HepG2 (cell line): ENCODE measurements at regions not wholly inside any gene's neighbourhood (a gene's known extent, or its start where the extent isn't known, plus 50 kb on each side); places are given as distances from the start of the nearest gene placed in this dataset.
"Not testable (repeated sequence)": the region's sequence is repeated elsewhere in the genome, so short reads cannot be mapped to it uniquely, and the experiment has no call there.

Experiments
- ATAC-seq: fragments of 200-7000 bp; cut with Tn5 transposase; 3 replicates; pipeline ENCODE4 v1.9.1; 2020; ENCODE audit warnings: mild to moderate bottlenecking, moderate library complexity
- BruUV-seq: library from RNA; stranded (reverse); fragments of 400-500 nt; replicated peaks from 2 replicates; lab custom pipeline; 2021; lab: Mats Ljungman, UMichigan
- CTCF ChIA-PET: fragments of 300-600 bp; formaldehyde crosslinking; extraction: SDS; loops from one replicate; lab custom pipeline; 2021; ENCODE audit warnings: low total read pairs, inconsistent platforms, low intra/inter-chr PET ratio; lab: Yijun Ruan, JAX
- POLR2A ChIA-PET: fragments of 350-600 bp; sonication (Branson Sonifier 250); formaldehyde crosslinking; loops from one replicate; lab custom pipeline; 2020; ENCODE audit warnings: antibody characterized with exemption, inconsistent platforms; lab: Yijun Ruan, JAX
- DNase-seq: peaks from one replicate; pipeline ENCODE4 v3.0.0-alpha.2; 2015; ENCODE audit warnings: low spot score
- FAIRE-seq: peaks from 3 replicates; lab custom pipeline; 2011; peaks lifted over from hg19 to GRCh38; lab: Jason Lieb, UNC
- H2AFZ ChIP-seq: one replicate; pipeline ENCODE4 v1.6.1; 2011; ENCODE audit warnings: low read length, inconsistent platforms
- H3K27ac ChIP-seq: fragments of 300-600 bp; 3 replicates; pipeline ENCODE4 v1.8.0; 2011; ENCODE audit warnings: mixed run types, mild to moderate bottlenecking, mixed read lengths, low read length, inconsistent platforms; ENCODE audit not compliant: insufficient read depth; ENCODE audit errors: extremely low read length
- H3K27me3 ChIP-seq, 2 experiments: fragments of 200-600 bp in 1 of 2; 2 replicates in 1 of 2; 3 replicates in 1 of 2; pipeline versions ENCODE4 v1.6.0 to v1.8.0; 2011; ENCODE audit warnings: low read length in 2 of 2, mild to moderate bottlenecking in 2 of 2, moderate library complexity in 2 of 2, inconsistent platforms in 1 of 2; ENCODE audit not compliant: insufficient read depth in 2 of 2, control insufficient read depth in 1 of 2
- H3K36me3 ChIP-seq, 2 experiments: fragments of 200-600 bp in 1 of 2; replicated peaks in 1 of 2; 2 replicates in 1 of 2; 3 replicates in 1 of 2; pipeline versions ENCODE4 v1.5.1 to v1.8.0; 2011; ENCODE audit warnings: low read length in 2 of 2, inconsistent platforms in 1 of 2; ENCODE audit not compliant: insufficient read depth in 2 of 2, control insufficient read depth in 1 of 2
- H3K4me1 ChIP-seq: 2 replicates; pipeline ENCODE4 v1.5.1; 2012; ENCODE audit warnings: low read length, inconsistent platforms; ENCODE audit not compliant: insufficient read depth
- H3K4me2 ChIP-seq: 2 replicates; pipeline ENCODE4 v1.6.0; 2011; ENCODE audit warnings: low read depth, low read length, inconsistent platforms
- H3K4me3 ChIP-seq, 3 experiments: fragments of 200-600 bp in 1 of 3; sonication (generic), shearing (Covaris generic) in 1 of 3; replicated peaks in 1 of 3; 2 replicates each; pipeline ENCODE4 v1.5.1; 2011 to 2016; ENCODE audit warnings: low read length in 3 of 3, inconsistent platforms in 2 of 3, low read depth in 2 of 3, mild to moderate bottlenecking in 2 of 3, control low read depth in 1 of 3, mixed read lengths in 1 of 3; ENCODE audit not compliant: insufficient read depth in 1 of 3
- H3K79me2 ChIP-seq: one replicate; pipeline ENCODE4 v1.6.1; 2011; ENCODE audit warnings: low read length, inconsistent platforms; ENCODE audit not compliant: insufficient read depth
- H3K9ac ChIP-seq: 2 replicates; pipeline ENCODE4 v1.6.0; 2011; ENCODE audit warnings: mild to moderate bottlenecking, low read depth, low read length, inconsistent platforms; ENCODE audit not compliant: insufficient read depth
- H3K9me3 ChIP-seq: 2 replicates; pipeline ENCODE4 v1.5.1; 2012; ENCODE audit warnings: mild to moderate bottlenecking, low read length
- H4K20me1 ChIP-seq: 2 replicates; pipeline ENCODE4 v1.6.0; 2011; ENCODE audit warnings: inconsistent platforms, mild to moderate bottlenecking, low read length, moderate library complexity; ENCODE audit not compliant: insufficient read depth
- SNAPC2 ChIP-seq: sonication (generic); formaldehyde crosslinking; IDR thresholded peaks from 2 replicates; pipeline ENCODE4 v1.8.1; 2022; ENCODE audit warnings: mild to moderate bottlenecking, missing genetic modification reagents
- XRCC5 ChIP-seq: fragments of 200-400 bp; formaldehyde crosslinking; optimal IDR thresholded peaks from 2 replicates; pipeline ENCODE3; 2017; ENCODE audit warnings: mild to moderate bottlenecking, low read length
- ZFP36L2 ChIP-seq: sonication (generic); formaldehyde crosslinking; IDR thresholded peaks from 2 replicates; pipeline ENCODE4 v1.4.0; 2020; ENCODE audit warnings: missing genetic modification reagents
- ZNF34 ChIP-seq: sonication (generic); formaldehyde crosslinking; IDR thresholded peaks from 2 replicates; pipeline ENCODE4 v1.4.0; 2020; ENCODE audit warnings: mild to moderate bottlenecking, missing genetic modification reagents, borderline replicate concordance
- ZNF724P ChIP-seq: sonication (generic); formaldehyde crosslinking; IDR thresholded peaks from 2 replicates; pipeline ENCODE4 v1.8.0; 2022; ENCODE audit warnings: missing genetic modification reagents, borderline replicate concordance
- WGBS: methylation state at CpG from one replicate; pipeline ENCODE4 v1.1.6; 2017; ENCODE audit warnings: low lambda C conversion rate; 5-methylcytosine and 5-hydroxymethylcytosine counted together
- in situ Hi-C: cut with HindIII; loops from 2 replicates; pipeline ENCODE4 v1.10.0; 2017; ENCODE audit warnings: low pct_unique_long_range_greater_than_20kb; ENCODE audit not compliant: extremely low pct_ligation_motif_present
- intact Hi-C: fragments of 100-400 bp; cut with micrococcal nuclease; formaldehyde crosslinking; loops from one replicate; pipeline ENCODE4 v1.10.0; 2022; ENCODE audit not compliant: unreplicated experiment
- TF ChIP-seq, protein P1 (sequence below): sonication (generic); formaldehyde crosslinking; IDR thresholded peaks from 2 replicates; pipeline ENCODE4 v1.4.0; 2020; ENCODE audit warnings: missing genetic modification reagents
- TF ChIP-seq, protein P2 (sequence below): sonication (generic); formaldehyde crosslinking; IDR thresholded peaks from 2 replicates; pipeline ENCODE4 v1.4.0; 2020; ENCODE audit warnings: missing genetic modification reagents, low read depth, mild to moderate bottlenecking, borderline replicate concordance

DNA sequence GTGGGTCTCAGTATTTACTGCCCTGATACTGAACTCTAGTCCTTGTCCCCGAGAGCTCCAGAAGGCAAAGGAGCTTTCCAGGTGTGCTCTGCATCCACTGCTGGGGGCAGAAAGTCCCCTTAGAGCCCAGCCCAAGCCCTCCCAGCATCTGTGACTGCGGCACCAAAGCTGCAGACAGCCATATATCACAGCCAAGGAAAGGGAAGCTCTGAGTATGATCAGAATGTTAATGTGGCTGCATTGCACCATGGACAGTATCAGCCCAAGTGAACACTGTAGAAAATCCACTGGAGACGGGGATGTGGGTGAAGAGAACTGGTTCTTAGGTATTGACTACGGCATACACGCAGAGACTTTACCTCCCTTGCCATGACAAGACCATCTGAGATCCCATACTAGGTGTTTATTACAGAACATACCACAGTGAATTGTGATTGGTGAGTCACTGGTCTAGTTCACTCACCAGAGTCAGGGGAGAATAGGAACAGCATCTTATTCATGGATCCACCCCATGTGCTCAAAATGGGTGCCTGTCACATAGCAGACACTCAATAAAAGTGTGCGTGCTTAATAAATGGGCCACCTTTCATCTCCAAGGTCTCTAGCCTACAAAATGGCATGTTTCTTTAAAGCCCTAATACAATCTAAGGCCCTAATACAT is 170.3 kb downstream of the HHIPL2 start (continued):
- no peak for TF ChIP-seq SNAPC2
- TF ChIP-seq ZFP36L2 (CRISPR knock-in tag): no peak
- no peak for TF ChIP-seq ZNF34
- no peak for TF ChIP-seq ZNF724P (CRISPR knock-in tag)
- TF ChIP-seq XRCC5: no peak
- TF ChIP-seq, protein P1, sequence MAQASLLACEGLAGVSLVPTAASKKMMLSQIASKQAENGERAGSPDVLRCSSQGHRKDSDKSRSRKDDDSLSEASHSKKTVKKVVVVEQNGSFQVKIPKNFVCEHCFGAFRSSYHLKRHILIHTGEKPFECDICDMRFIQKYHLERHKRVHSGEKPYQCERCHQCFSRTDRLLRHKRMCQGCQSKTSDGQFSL (CRISPR knock-in tag): no peak
- TF ChIP-seq, protein P2, sequence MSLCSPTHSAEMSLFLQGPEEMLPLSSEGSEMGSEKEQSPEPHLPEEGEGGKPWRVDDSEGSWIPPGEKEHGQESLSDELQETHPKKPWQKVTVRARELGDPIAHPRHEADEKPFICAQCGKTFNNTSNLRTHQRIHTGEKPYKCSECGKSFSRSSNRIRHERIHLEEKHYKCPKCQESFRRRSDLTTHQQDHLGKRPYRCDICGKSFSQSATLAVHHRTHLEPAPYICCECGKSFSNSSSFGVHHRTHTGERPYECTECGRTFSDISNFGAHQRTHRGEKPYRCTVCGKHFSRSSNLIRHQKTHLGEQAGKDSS (CRISPR knock-in tag): no peak

DNA sequence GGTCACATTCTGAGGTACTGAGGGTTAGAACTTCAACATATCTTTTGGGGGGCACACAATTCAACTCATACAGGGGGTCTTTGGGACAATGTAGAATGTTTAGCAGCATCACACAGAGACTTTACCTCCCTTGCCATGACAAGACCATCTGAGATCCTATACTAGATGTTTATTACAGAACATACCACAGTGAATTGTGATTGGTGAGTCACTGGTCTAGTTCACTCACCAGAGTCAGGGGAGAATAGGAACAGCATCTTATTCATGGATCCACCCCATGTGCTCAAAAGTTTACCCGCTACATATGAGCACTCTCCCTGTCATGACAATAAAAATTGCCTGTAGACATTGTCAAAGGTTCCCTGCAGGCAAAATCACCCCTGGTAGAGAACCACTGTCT is 171.1 kb downstream of the HHIPL2 start:
- ATAC-seq, H3K4me3 ChIP-seq, H3K27me3 ChIP-seq, BruUV-seq, H4K20me1 ChIP-seq, DNase-seq, intact Hi-C loops, H3K36me3 ChIP-seq, H3K4me2 ChIP-seq, H3K9me3 ChIP-seq, POLR2A ChIA-PET, in situ Hi-C loops, H3K79me2 ChIP-seq, H2AFZ ChIP-seq, H3K9ac ChIP-seq, CTCF ChIA-PET, H3K4me1 ChIP-seq, FAIRE-seq, H3K27ac ChIP-seq: not testable (repeated sequence)
- WGBS: 0% methylated on average over 1 of the region's 1 CpG
